KMS-11 (cell line): ENCODE measurements at regions not wholly inside any gene's neighbourhood (a gene's known extent, or its start where the extent isn't known, plus 50 kb on each side); places are given as distances from the start of the nearest gene placed in this dataset.

Experiments
- H2AFZ ChIP-seq: fragments of 200-600 bp; sonication (generic); 2 replicates; pipeline ENCODE4 v1.6.1; 2016; ENCODE audit warnings: antibody characterized with exemption, mixed run types, low read depth
- H3K27ac ChIP-seq: fragments of 200-600 bp; sonication (generic); 2 replicates; pipeline ENCODE4 v1.6.1; 2016; ENCODE audit warnings: mild to moderate bottlenecking, mixed run types
- H3K27me3 ChIP-seq: fragments of 200-600 bp; sonication (generic); 2 replicates; pipeline ENCODE4 v1.6.1; 2017; ENCODE audit warnings: mild to moderate bottlenecking, low read depth, mixed run types, moderate library complexity; ENCODE audit not compliant: insufficient read depth
- H3K36me3 ChIP-seq: fragments of 200-600 bp; sonication (generic); 2 replicates; pipeline ENCODE4 v1.6.1; 2017; ENCODE audit warnings: mild to moderate bottlenecking, mixed run types; ENCODE audit not compliant: insufficient read depth
- H3K4me1 ChIP-seq: fragments of 200-600 bp; sonication (generic); 2 replicates; pipeline ENCODE4 v1.6.1; 2016; ENCODE audit warnings: mild to moderate bottlenecking, low read depth, mixed run types; ENCODE audit not compliant: poor library complexity, severe bottlenecking
- H3K4me2 ChIP-seq: fragments of 200-600 bp; sonication (generic); 2 replicates; pipeline ENCODE4 v1.7.0; 2016; ENCODE audit warnings: mild to moderate bottlenecking, mixed run types
- H3K4me3 ChIP-seq: fragments of 200-600 bp; sonication (generic); IDR thresholded peaks from 2 replicates; pipeline ENCODE4 v1.6.1; 2017; ENCODE audit warnings: low read depth, low read length, mixed read lengths; ENCODE audit not compliant: insufficient read depth
- H3K79me2 ChIP-seq: fragments of 200-600 bp; sonication (generic); 2 replicates; pipeline ENCODE4 v1.6.1; 2016; ENCODE audit warnings: low read depth, mixed run types; ENCODE audit not compliant: insufficient read depth
- H3K9ac ChIP-seq: fragments of 200-600 bp; sonication (generic); 2 replicates; pipeline ENCODE4 v1.6.1; 2016; ENCODE audit warnings: mild to moderate bottlenecking, mixed run types
- H4K20me1 ChIP-seq: fragments of 200-600 bp; sonication (generic); 2 replicates; pipeline ENCODE4 v1.6.1; 2016; ENCODE audit warnings: mild to moderate bottlenecking, mixed run types; ENCODE audit not compliant: insufficient read depth
- CTCF ChIP-seq: fragments of 200-600 bp; sonication (generic); conservative IDR thresholded peaks from 2 replicates; pipeline ENCODE4 v1.6.1; 2017; ENCODE audit warnings: low read depth, mild to moderate bottlenecking, antibody characterized with exemption, low read length, moderate library complexity, mixed read lengths

- no peaks in the 10 kb centered on the region for H3K79me2 ChIP-seq
- no peaks in the 10 kb centered on the region for H4K20me1 ChIP-seq
- H3K4me1 ChIP-seq, result no peaks in the 10 kb centered on the region
- no peak for TF ChIP-seq CTCF
- no peak overlapping the region for H3K9ac ChIP-seq
- H3K36me3 ChIP-seq, result no peaks in the 10 kb centered on the region
- no peaks in the 10 kb centered on the region for H3K27me3 ChIP-seq
- no peak overlapping the region for H3K27ac ChIP-seq
- H2AFZ ChIP-seq, result no peak overlapping the region
- H3K4me3 ChIP-seq, result no peak overlapping the region
- no peak overlapping the region for H3K4me2 ChIP-seq
Measured at GRCh38 chr2:126419403-126419802, 236.6 kb upstream of the GYPC start.

DNA sequence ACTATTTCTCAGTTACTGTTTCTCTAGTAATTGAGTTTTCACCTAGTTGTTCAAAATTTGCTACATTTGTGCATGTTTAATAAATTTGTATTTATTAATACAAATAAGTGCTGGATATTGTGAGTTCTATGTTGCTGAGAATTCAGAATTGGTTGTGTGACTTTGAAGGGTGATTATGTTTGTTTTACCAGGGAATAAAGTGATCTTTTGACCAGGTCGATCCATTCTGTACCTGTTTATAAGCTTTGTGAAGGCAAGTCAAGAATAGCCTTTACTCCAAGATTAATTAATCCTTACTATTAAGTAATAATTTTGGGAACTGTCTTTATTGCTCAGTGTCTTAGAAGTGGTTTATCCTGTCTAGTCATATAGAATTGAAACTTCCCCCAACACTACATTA, 230.0 kb upstream of the GYPC start:
- Histone ChIP-seq H3K36me3 (no peaks in the 10 kb centered on the region), H3K27me3 (no peaks in the 10 kb centered on the region), H3K9ac (no peak overlapping the region), H3K79me2 (no peaks in the 10 kb centered on the region), H3K4me3 (no peak overlapping the region), H3K4me1 (no peaks in the 10 kb centered on the region), H3K27ac (no peak overlapping the region), H2AFZ (no peak overlapping the region), H3K4me2 (no peak overlapping the region), H4K20me1 (no peaks in the 10 kb centered on the region)
- no peak for TF ChIP-seq CTCF

- TF ChIP-seq CTCF, result no peak
- Histone ChIP-seq H3K4me3 (no peak overlapping the region), H4K20me1 (no peaks in the 10 kb centered on the region)
Measured at GRCh38 chr2:126429103-126429502, 226.9 kb upstream of the GYPC start.

GRCh38 chr2:126431136-126431535, 224.8 kb upstream of the GYPC start:
- H2AFZ ChIP-seq, result no peak overlapping the region

More at GRCh38 chr2:126429103-126429502, 226.9 kb upstream of the GYPC start:
- Histone ChIP-seq H3K36me3 (no peaks in the 10 kb centered on the region), H3K27me3 (no peaks in the 10 kb centered on the region), H3K9ac (no peak overlapping the region), H3K4me2 (no peak overlapping the region), H3K4me1 (no peaks in the 10 kb centered on the region), H2AFZ (no peak overlapping the region), H3K27ac (no peak overlapping the region), H3K79me2 (no peaks in the 10 kb centered on the region)

More at GRCh38 chr2:126431136-126431535, 224.8 kb upstream of the GYPC start:
- no peaks in the 10 kb centered on the region for H4K20me1 ChIP-seq
- H3K27me3 ChIP-seq, result no peaks in the 10 kb centered on the region
- H3K79me2 ChIP-seq, result no peaks in the 10 kb centered on the region
- H3K4me1 ChIP-seq, result no peaks in the 10 kb centered on the region
- H3K4me3 ChIP-seq, result no peak overlapping the region
- no peaks in the 10 kb centered on the region for H3K36me3 ChIP-seq
- H3K4me2 ChIP-seq, result no peak overlapping the region
- no peak for TF ChIP-seq CTCF
- H3K27ac ChIP-seq, result no peak overlapping the region
- H3K9ac ChIP-seq, result no peak overlapping the region
